ENCODE measurements at regions not wholly inside any gene's neighbourhood (a gene's known extent, or its start where the extent isn't known, plus 50 kb on each side); places are given as distances from the start of the nearest gene placed in this dataset.

- Mint-ChIP-seq H3K9me3 (ENCODE audit: unreplicated experiment) (no peaks in the 10 kb centered on the region), H3K4me3 (ENCODE audit: unreplicated experiment) (no peak overlapping the region), H3K4me1 (ENCODE audit: insufficient read depth, unreplicated experiment) (peaks cover 25% of the 10 kb centered on the region), H3K27me3 (ENCODE audit: insufficient read depth, unreplicated experiment) (no peaks in the 10 kb centered on the region), H3K27ac (ENCODE audit: low read depth, unreplicated experiment) (no peak overlapping the region), H3K36me3 (ENCODE audit: insufficient read depth, unreplicated experiment) (no peaks in the 10 kb centered on the region)
- DNase-seq (ENCODE audit: unreplicated experiment): no peak
- intact Hi-C loops (cut with micrococcal nuclease): no loop called here
- no peak for TF ChIP-seq CTCF (IDR thresholded peaks at IDR 0.05; ENCODE audit: unreplicated experiment)
- ChIA-PET CTCF (interaction anchor here (0.5 to 1.6 kb wide), 6 partner anchors 14 to 460 kb away, joined by 3 to 5 read pairs (median 4); no protein-coding TSS in a partner anchor), POLR2A (interaction anchor here (0.6 to 4.0 kb wide), 7 partner anchors 10 to 462 kb away, joined by 3 to 32 read pairs (median 6); no protein-coding TSS in a partner anchor)
- BruUV-seq (replicated peaks): no TSS peak
Measured at GRCh38 chr6:134637847-134638437, 312.0 kb downstream of the ALDH8A1 start.

- no peaks in the 10 kb centered on the region for H3K36me3 Mint-ChIP-seq (ENCODE audit: insufficient read depth, unreplicated experiment)
- TF ChIP-seq CTCF (IDR thresholded peaks at IDR 0.05; ENCODE audit: unreplicated experiment): no peak
- no peak overlapping the region for H3K4me3 Mint-ChIP-seq (ENCODE audit: unreplicated experiment)
- H3K4me1 Mint-ChIP-seq (ENCODE audit: insufficient read depth, unreplicated experiment): peaks cover 25% of the 10 kb centered on the region
- no peaks in the 10 kb centered on the region for H3K9me3 Mint-ChIP-seq (ENCODE audit: unreplicated experiment)
- intact Hi-C loops (cut with micrococcal nuclease): no loop called here
- BruUV-seq (replicated peaks): no TSS peak
- POLR2A ChIA-PET: interaction anchor here (0.7 to 4.0 kb wide), 7 partner anchors 9 to 463 kb away, joined by 3 to 32 read pairs (median 6); no protein-coding TSS in a partner anchor
- CTCF ChIA-PET: interaction anchor here (0.7 to 1.5 kb wide), 5 partner anchors 14 to 459 kb away, joined by 3 to 4 read pairs (median 4); no protein-coding TSS in a partner anchor
- DNase-seq (ENCODE audit: unreplicated experiment): no peak
- H3K27me3 Mint-ChIP-seq (ENCODE audit: insufficient read depth, unreplicated experiment): no peaks in the 10 kb centered on the region
- no peak overlapping the region for H3K27ac Mint-ChIP-seq (ENCODE audit: low read depth, unreplicated experiment)
Measured at GRCh38 chr6:134637282-134637681, 312.6 kb downstream of the ALDH8A1 start.

DNA sequence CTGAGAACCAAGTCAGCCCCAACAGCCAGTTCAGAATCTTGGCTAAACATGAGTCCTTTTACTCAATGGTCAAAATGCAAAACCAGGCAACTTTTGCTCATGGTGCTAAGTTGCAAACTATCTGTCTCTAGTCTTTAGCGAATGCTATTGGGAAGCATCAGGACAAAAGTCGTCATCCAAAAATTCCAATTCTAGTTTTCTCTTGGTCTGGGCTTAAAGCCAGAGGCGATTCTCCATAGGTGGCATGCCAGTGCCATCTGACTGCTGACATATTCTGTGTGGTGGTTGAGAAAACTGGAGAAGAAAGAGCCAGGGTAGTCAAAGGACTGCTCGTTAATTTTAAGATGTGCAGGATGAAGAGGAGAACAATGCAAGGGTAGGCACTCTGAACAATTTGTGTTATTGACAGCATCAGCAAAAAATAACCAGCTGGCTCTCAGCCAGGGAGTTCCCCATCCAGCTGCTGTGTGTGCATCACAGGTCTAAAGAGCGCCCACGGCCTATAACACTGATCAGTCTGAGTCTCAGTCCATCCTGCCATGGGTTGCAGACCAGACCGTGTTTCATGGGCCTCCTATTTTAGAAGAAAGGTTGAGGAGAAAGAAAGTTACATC, 313.6 kb downstream of the ALDH8A1 start:
- no peaks in the 10 kb centered on the region for H3K27me3 Mint-ChIP-seq (ENCODE audit: insufficient read depth, unreplicated experiment)
- POLR2A ChIA-PET: interaction anchor here (0.5 to 4.0 kb wide), 7 partner anchors 12 to 462 kb away, joined by 3 to 32 read pairs (median 4); no protein-coding TSS in a partner anchor
- BruUV-seq (replicated peaks): no TSS peak
- no peaks in the 10 kb centered on the region for H3K9me3 Mint-ChIP-seq (ENCODE audit: unreplicated experiment)
- no peaks in the 10 kb centered on the region for H3K36me3 Mint-ChIP-seq (ENCODE audit: insufficient read depth, unreplicated experiment)
- intact Hi-C loops (cut with micrococcal nuclease): no loop called here
- peaks cover 25% of the 10 kb centered on the region for H3K4me1 Mint-ChIP-seq (ENCODE audit: insufficient read depth, unreplicated experiment)
- DNase-seq (ENCODE audit: unreplicated experiment): no peak
- CTCF ChIA-PET: interaction anchor here (0.7 to 1.1 kb wide), 4 partner anchors 13 to 113 kb away, joined by 3 to 4 read pairs (median 3); no protein-coding TSS in a partner anchor
- no peak for TF ChIP-seq CTCF (IDR thresholded peaks at IDR 0.05; ENCODE audit: unreplicated experiment)
- no peak overlapping the region for H3K4me3 Mint-ChIP-seq (ENCODE audit: unreplicated experiment)
- no peak overlapping the region for H3K27ac Mint-ChIP-seq (ENCODE audit: low read depth, unreplicated experiment)

- Mint-ChIP-seq H3K9me3 (ENCODE audit: unreplicated experiment) (no peaks in the 10 kb centered on the region), H3K4me1 (ENCODE audit: insufficient read depth, unreplicated experiment) (peaks cover 28% of the 10 kb centered on the region), H3K27me3 (ENCODE audit: insufficient read depth, unreplicated experiment) (no peaks in the 10 kb centered on the region), H3K27ac (ENCODE audit: low read depth, unreplicated experiment) (no peak overlapping the region), H3K36me3 (ENCODE audit: insufficient read depth, unreplicated experiment) (no peaks in the 10 kb centered on the region), H3K4me3 (ENCODE audit: unreplicated experiment) (no peak overlapping the region)
- no peak for DNase-seq (ENCODE audit: unreplicated experiment)
- no peak for TF ChIP-seq CTCF (IDR thresholded peaks at IDR 0.05; ENCODE audit: unreplicated experiment)
- CTCF ChIA-PET: interaction anchor here (1.0 to 1.1 kb wide), 3 partner anchors 11 to 465 kb away, joined by 3 read pairs; no protein-coding TSS in a partner anchor
- POLR2A ChIA-PET: interaction anchor here (0.6 to 4.0 kb wide), 4 partner anchors 13 to 409 kb away, joined by 3 to 32 read pairs (median 8); no protein-coding TSS in a partner anchor
- intact Hi-C loops (cut with micrococcal nuclease): no loop called here
- no TSS peak for BruUV-seq (replicated peaks)
Measured at GRCh38 chr6:134634966-134635365, 314.9 kb downstream of the ALDH8A1 start.

All from MCF 10A (cell line).